HG03025 (cell line): ENCODE measurements at regions not wholly inside any gene's neighbourhood (a gene's known extent, or its start where the extent isn't known, plus 50 kb on each side); places are given as distances from the start of the nearest gene placed in this dataset.

Experiments
- ATAC-seq: cut with Tn5 transposase; IDR thresholded peaks from one replicate; pipeline ENCODE4 v1.9.1; 2021; ENCODE audit warnings: mild to moderate bottlenecking, moderate library complexity; ENCODE audit not compliant: unreplicated experiment, low FRiP score

DNA sequence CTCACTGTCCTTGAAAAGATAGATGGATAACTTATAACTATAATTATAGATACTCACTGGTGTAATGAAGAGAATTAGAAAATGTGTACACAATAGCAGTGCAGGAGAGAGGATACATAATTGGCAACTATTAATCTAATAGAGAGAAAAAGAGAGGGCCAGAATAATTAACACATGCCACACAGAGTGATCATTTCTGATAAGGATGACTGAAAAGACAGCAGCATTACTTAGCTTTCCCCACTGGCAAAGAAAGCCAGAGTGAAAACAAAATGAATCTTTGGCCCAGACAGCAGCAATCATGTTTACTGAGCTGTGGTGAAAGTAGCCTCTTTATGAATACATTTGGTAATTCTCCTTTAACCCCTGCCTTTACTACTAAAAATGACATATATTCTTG lies 493.3 kb upstream of the ROBO1 start:
- ATAC-seq, result no peak

DNA sequence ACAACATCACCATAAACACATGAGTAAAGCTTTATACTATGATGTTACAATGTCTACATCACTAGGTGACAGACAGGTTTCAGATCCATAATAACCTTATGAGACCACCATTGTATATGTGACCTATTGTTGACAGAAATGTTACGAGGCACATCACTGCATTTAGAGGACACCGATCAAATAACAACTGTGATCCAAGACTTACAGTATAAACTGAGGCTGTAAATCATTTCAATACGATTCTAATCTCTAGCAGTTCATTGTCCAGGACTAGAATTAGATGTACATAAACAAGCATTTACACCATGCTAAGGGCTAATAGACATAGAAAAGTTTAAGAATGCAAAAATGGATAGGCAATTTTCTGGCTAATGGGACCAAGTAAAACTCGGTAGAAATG lies 491.9 kb upstream of the ROBO1 start:
- no peak for ATAC-seq

DNA sequence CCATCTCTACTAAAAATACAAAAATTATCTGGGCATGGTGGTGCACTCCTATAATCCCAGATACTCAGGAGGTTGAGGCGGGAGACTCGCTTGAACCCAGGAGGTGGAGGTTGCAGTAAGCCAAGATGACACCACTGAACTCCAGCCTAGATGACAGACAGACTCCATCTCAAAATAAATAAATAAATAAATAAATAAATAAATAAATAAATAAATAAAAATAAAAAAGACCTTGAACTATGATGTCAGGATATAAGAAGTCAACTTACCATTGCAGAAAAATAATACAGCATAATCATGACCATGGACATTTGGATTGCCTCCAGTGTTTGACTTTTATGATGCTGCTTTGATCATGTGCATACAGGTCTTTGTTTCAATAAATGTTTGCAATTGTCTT lies 484.3 kb upstream of the ROBO1 start:
- no peak for ATAC-seq

DNA sequence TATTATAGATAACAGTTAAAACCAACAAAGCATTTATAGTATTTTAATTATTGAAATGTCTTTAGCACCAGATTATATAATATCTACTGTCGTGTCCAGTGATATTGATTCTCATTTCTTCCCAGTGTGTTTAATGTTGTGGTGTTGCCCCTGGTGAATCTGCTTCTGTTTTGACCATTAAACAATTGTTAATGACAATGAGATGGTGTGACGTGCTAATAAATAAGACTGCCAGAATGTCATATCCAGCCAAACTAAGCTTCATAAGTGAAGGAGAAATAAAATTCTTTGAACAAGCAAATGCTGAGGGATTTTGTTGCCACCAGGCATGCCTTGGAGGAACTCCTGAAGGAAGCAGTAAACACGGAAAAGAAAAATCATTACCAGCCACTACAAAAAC lies 480.0 kb upstream of the ROBO1 start:
- no peak for ATAC-seq

DNA sequence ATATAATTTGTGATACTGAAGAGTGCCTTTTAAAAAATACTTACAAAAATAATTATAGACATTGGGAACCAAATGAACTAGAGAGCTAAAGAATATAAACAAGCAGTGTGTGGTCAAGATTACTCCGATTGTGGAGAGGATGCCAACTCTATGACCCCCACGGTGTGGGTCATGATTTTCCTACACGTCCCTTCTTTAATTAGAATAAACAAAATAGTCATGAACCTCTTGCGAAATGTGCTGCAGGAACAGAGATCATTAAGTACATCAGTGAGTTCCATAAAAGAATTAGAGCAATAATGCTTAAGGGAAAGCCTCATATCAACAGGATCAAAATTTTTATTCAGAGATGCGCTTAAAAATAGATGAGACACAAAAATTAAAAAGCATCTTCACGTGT lies 476.6 kb upstream of the ROBO1 start:
- ATAC-seq, result no peak

DNA sequence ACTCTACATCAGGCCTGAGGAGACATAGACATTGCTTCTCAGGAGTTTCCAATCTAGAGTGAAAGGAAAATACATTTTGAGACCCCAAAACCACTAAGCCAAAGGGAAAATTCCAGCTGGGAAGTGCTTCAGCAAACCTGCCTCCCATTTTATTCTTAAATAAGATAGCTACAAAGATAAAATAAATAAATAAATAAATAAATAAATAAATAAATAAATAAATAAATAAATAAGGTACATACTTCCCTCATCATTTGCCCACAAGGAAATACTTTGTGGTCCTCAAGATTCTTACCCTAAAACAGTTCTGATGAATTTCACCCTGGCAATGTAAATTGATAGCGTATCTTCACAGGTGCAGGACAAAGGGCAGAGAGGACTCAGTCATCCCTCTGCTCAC lies 474.0 kb upstream of the ROBO1 start:
- ATAC-seq, result no peak

DNA sequence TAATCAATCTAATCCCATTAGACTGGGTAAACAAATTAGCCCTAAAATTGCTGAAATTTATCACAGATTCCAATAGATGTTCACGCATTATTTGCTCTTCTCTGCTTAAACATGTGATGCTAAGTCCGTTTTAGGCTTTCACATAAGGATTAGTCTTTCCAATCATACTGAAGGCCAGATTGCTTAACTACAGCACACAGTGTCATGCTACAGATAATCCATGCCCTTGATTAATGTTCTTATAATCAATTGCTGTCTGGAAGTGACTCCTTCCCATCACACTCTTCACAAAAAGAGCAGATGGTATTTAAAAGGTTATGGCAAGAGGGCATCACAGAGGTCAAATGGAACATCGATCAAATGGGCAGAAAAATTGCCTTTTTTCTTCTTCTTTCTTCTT lies 471.5 kb upstream of the ROBO1 start:
- no peak for ATAC-seq

DNA sequence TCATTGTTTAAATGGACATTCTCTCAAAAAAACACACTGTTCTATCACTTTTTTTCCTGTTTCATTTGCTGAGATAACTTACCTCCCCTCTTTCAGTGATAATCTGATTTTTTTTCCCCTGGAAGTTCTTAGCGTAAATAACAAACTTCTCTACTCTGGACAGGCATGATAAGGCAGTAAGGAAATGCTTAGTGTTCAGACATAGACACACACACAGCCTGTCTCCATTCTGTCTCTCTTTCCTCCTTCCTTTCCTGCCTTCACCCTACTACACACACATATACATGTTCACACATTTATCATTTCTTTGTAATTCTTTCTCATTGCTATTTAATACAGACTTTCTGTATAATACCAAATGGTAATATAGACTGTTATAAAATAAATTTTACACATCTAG lies 470.8 kb upstream of the ROBO1 start:
- ATAC-seq, result no peak

DNA sequence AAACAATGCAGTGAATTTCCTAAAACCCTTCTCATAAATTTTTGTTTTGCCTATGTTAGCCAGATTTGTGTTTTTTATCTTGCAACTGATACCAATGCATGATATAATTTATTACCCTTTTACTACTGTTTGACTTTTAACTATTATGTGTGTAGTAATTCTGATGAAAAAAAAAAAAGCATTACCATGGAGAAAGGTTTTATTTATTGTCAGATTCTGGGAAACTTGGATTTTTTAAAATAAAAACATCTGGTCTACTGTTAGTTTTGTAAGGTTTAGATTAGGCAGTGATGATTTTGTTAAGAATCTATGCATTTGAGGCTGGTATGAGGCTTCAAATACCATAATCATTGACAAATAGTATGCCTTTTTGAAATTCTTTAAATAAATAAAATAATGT lies 470.4 kb upstream of the ROBO1 start:
- no peak for ATAC-seq

DNA sequence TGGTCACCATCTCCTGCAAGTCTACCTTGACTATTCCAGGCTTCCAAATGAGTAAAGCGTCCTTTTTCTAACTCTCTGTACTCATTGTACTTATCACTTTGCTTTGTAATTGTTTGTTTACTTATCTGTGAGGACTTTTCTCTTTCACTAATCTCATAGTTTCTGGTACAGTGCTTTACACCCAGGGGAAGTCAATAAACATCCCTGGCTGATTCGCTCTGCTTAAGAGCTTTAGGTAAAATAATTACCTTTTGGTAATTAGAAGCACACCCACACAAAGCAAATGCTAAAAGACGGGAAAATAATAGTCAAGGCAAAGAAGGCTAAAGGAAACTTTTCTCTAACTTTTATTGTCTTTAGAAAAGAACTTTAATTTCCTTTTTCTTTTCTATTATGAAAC lies 466.9 kb upstream of the ROBO1 start:
- ATAC-seq, result no peak

DNA sequence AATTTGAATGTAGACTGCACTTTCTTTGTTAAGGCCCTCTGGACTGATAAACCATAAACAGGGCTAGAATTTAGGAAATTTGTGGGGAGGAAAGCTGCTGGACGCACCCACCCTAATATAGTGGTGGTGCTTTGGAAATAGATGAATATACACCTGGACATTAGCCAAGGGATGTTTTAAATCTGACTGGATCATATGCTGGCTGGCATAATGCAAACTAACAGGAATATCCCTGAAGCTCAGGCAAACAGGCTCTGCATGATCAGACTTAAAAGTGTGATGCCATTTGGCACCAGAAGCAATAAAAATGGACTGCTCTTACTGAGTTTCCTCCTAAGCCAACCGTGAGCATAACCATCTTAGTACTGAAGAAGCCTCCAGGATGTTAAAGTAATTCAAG lies 465.8 kb upstream of the ROBO1 start:
- ATAC-seq, result no peak

DNA sequence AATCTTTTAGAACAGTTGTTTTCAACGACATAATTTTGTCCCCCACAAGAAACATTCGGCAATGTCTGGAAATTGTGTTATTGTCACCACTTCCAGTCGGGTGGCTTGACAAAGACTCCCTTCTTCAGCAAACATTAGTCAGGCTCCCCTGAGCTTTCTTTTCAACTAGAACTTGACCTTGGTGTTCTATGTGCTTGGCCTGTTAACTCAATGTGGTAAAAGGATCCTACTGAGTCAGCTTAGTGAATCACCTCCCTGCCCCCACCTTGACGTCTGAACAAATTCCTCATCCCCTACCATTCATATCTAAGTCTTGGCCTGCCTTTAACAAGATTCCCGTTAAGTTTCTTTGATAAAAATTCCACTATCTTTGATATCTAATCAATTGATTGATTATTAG lies 465.0 kb upstream of the ROBO1 start:
- no peak for ATAC-seq

DNA sequence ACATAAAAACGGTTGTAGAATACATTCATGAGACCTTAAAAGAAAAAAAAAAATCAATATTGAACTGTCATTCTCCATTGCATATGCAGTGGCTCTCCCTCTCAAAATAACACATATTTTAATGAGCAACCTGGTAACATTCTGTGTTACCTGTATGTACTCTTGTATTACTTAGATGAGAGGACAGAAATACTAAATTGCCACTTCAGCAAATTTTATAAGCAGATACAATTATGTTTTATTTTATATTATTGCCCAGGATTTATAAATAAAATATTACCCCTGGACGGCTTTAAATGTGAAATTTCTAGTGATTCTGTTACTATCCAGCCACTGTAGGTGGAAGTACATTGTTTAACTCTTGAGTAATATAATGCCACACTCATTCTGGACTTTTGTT lies 463.2 kb upstream of the ROBO1 start:
- ATAC-seq, result no peak

DNA sequence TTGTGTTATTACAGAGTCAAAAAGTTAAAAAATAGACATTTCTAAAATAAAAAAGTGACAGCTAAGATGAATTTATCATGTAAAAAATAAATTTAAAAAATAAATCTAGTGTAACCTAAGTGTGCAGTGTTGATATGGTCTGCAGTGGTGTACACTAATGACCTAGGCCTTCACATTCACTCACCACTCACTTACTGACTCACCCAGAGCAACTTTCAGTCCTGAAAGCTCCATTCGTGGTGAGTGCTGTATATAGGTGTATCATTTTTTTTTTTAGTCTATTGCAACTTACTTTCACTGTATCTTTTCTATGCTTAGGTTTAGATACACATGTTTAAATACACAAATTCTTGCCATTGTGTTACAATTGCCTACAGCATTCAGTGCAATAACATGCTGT lies 459.4 kb upstream of the ROBO1 start:
- ATAC-seq, result no peak

DNA sequence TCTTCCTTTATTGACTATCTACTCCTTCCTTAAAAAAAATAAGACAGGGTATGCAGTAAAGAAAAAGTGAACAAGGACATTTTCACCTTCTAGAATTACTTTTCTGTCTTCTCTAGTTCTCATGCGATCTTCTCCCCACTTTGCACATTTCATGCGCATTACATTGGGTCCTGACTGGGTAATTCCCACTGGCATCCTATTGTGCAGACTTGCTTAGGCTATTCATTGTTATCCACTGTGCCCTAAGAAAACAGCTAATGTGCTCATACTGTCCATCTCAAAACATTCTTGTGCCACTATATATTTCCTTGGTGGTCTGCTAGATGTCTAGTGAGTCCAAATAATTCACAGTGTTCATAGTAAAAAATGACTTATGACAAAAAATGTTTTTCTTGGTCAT lies 447.4 kb upstream of the ROBO1 start:
- no peak for ATAC-seq

DNA sequence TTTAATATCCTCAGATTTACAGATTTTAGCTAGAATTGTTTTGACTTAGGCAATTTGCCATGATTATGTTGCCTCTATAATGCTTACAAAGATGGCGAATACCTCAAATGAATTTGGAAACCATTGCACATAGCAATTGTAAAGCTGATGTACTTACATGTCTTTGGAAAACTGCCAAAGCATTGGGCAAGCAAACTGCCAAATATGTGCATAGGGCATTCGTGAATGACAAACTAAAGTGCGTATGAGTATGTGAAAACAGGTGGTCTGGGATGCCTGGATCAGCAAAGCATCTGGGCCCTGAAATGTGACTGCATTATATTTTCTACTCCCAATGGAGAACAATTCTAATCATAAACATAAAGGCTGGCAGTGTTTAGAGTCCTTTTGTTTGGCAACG lies 445.3 kb upstream of the ROBO1 start:
- ATAC-seq, result no peak

DNA sequence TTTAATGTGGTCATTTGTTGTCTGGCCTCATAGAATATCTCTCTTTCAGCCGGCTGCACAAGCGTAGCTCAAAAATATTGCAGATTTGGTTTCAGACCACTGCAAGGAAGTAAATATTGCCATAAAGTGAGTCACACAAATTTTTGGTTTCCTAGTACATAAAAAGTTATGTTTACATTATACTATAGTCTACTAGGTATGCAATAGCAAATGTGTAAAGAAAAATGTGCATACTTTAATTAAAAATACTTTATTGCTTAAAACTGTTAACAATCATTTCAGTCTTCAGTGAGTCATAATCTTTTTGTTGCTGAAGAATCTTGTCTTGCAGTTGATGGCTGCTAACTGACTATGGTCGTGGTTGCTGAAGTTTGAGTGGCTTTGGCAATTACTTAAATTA lies 425.1 kb upstream of the ROBO1 start:
- no peak for ATAC-seq

DNA sequence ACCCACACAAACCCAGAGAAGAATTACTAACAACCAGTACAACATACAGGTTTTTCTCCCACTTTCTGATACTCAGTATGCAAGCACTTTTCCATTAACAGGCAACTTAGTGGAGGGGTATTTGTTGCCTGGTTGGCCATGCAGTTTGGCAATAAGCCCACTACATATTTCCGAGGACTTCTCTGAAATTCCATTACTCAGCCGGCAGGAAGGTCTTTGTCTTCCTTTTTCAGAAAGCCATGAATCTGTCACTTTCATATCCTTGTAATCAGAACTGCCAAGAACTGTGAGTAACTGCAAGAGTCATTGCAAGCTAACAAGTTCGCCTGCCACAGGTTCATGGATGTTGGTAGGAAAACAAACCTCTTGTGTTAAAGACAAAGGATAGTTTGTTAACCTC lies 422.3 kb upstream of the ROBO1 start:
- no peak for ATAC-seq

DNA sequence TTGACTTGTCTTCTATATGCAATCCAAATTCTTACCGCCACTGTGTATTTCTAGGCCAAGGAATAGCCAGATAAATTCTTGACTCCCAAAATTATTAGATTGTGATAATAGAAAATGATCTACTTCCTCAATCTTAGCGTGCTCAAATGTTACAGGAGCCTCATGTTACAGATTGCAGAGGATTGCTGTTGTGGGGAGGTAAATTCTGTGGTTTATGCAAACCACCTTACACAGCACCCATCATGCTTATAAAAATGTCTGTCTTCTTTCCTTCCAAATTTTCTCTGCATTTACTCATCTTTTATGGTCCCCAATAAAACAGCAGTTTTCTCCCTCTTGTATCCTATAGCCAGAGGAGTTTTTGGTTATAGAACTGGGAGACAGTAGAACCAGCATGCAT lies 420.2 kb upstream of the ROBO1 start:
- ATAC-seq, result no peak

DNA sequence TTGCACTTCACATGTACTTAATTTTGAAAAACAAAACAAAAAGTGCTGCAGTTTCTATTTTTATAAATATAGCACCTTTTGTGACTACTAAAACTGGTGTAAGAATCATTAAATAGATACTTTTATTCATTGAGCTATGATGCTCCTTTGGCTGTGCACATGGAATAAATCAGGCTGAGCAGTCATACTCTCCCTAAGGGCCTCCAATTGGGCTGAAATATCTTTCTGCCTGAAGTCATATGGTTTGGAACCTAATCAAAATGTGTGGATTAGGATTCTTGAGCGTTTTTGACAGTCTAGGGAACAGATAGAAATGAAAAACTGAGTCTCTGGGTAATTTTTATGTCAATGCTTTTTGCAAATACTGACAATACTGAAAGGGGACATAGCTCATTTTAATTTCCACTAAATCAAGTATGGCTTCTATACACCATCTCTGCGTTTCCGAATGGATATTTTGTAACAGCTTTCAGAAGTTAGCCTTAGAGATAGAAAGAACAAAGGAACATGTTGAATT lies 392.2 kb upstream of the ROBO1 start:
- no peak for ATAC-seq

DNA sequence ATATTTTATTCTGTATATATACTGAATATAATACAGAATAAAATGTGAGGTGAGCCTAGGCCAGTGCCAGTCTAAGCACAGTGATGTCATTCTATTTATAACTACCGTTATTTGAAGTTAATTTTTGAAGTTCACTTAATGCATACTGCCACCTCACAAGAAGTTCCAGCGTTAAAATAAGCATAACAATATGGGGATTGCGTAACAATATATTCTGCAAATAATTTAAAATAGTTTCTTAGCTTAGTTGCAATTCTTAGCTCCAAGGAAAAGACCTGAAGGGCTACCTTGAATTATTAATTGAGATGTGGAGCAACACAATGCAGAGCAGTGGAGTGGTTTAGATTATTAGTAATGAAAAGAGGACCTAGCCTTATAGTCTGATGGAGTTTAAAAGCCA lies 390.5 kb upstream of the ROBO1 start:
- no peak for ATAC-seq

DNA sequence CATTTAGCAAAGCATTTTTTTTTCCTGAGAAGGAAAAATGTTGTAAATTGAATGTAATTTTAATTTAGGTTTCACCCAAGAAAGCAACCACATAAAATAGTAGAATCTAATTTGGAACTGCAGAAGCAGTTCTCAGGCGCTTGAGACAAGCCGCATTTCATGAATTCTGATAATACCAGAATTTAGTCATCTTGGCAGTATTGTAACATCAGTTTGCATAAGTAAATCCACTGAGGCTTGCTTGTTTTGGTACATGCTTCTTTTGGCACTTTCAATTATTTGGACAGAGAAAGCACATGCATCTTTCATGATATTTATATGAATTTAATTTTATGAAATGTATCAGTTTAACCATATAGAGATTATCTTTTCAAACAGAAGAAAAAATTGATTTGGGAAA lies 389.7 kb upstream of the ROBO1 start:
- ATAC-seq, result no peak

DNA sequence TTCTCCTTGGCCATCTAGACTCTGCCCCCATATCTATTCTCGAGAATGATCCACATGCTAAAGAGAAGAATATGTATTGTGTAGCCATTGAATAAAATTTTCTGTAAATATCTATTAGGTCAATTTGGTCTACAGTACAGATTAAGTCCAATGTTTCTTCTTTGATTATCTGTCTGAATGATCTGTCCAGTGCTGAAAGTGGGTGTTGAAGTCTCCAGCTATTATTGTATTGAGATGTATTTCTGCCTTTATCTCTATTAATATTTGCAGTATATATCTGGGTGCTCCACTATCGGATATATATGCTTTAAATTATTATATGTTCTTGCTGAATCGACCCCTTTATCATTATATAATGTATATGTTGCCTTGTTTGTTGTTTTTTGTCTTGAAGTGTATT lies 384.9 kb upstream of the ROBO1 start:
- ATAC-seq, result no peak

DNA sequence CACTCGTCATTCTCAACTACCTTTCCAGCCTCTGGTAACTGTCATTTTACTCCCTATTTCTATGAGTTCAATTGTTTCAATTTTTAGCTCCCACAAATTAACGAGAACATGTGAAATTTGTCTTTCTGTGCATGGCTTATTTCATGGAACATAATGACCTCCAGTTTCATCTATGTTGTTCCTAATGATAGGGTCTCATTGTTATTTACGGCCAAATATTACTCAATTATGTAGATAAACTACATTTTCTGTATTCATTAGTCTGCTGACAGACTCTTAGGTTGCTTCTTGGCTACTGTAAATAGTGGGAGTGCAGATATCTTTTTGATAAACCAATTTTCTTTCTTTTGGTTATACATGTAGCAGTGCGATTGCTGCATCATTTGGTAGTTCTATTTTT lies 374.9 kb upstream of the ROBO1 start:
- no peak for ATAC-seq
